GM23338 (cell line): ENCODE measurements at regions not wholly inside any gene's neighbourhood (a gene's known extent, or its start where the extent isn't known, plus 50 kb on each side); places are given as distances from the start of the nearest gene placed in this dataset.

Experiments
- EZH2phosphoT487 ChIP-seq: fragments of 200-600 bp; sonication (generic); IDR thresholded peaks from one replicate; pipeline ENCODE4 v1.8.1; 2018; ENCODE audit warnings: antibody characterized with exemption; ENCODE audit not compliant: unreplicated experiment
- NANOG ChIP-seq: IDR thresholded peaks from 2 replicates; pipeline ENCODE4 v1.6.1; 2016; ENCODE audit warnings: antibody characterized with exemption, borderline replicate concordance
- POLR2AphosphoS5 ChIP-seq: IDR thresholded peaks from 2 replicates; pipeline ENCODE4 v1.6.1; 2016; ENCODE audit warnings: antibody characterized with exemption, low read depth
- ZNF114 ChIP-seq: fragments of 250-450 bp; sonication (Bioruptor Pico); IDR thresholded peaks from 2 replicates; pipeline ENCODE4 v1.5.0; 2020; ENCODE audit warnings: mild to moderate bottlenecking, moderate library complexity
- TF ChIP-seq, protein P1 (sequence below), 2 experiments: fragments of 200-600 bp in 1 of 2; sonication (generic) in 1 of 2; conservative IDR thresholded peaks; 2 replicates each; pipeline versions ENCODE4 v1.5.1 to v1.6.1; 2016 to 2017; ENCODE audit warnings: antibody characterized with exemption in 2 of 2, low read depth in 2 of 2, mild to moderate bottlenecking in 2 of 2, moderate library complexity in 1 of 2
- TF ChIP-seq, protein P2 (sequence below): IDR thresholded peaks from one replicate; pipeline ENCODE4 v1.6.1; 2018; ENCODE audit warnings: antibody characterized with exemption; ENCODE audit not compliant: unreplicated experiment

DNA sequence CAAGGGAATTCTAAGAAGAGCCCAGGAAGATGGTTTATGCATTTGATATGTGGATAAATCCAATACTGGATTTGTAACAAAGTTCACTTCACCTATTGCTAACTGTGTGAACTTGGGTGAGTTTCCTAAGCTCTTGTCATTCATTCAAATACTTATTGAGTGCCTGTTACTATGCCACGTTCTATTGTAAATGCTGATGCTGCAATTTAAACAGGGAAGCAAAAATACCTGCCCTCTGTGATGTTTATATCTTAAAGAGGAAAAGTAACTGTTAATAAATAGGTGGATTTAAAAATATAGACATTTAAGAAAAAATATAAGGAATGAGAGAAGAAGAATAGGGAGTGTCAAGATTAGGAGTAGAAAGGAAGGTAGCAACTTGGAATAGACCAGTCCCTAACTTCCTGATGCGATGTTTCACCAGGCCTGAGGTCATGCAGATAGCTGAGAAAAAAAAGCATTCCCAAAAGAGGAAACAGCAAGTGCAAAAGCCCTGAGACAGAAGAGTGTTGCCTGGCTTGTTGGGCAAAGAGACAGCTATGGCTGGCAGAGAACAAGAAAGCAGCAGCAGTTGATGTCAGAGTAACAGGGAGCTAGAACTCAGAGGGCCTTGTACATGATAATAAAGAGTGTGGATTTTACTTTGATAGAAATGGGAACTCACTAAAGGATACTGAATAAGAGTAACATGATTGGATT lies 54.3 kb upstream of the TCF21 start:
- TF ChIP-seq, protein P1, sequence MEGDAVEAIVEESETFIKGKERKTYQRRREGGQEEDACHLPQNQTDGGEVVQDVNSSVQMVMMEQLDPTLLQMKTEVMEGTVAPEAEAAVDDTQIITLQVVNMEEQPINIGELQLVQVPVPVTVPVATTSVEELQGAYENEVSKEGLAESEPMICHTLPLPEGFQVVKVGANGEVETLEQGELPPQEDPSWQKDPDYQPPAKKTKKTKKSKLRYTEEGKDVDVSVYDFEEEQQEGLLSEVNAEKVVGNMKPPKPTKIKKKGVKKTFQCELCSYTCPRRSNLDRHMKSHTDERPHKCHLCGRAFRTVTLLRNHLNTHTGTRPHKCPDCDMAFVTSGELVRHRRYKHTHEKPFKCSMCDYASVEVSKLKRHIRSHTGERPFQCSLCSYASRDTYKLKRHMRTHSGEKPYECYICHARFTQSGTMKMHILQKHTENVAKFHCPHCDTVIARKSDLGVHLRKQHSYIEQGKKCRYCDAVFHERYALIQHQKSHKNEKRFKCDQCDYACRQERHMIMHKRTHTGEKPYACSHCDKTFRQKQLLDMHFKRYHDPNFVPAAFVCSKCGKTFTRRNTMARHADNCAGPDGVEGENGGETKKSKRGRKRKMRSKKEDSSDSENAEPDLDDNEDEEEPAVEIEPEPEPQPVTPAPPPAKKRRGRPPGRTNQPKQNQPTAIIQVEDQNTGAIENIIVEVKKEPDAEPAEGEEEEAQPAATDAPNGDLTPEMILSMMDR (conservative IDR thresholded peaks at IDR 0.05; ENCODE audit: low read depth in 2 of 2), result no peak
- no peak for TF ChIP-seq ZNF114
- TF ChIP-seq, protein P2, sequence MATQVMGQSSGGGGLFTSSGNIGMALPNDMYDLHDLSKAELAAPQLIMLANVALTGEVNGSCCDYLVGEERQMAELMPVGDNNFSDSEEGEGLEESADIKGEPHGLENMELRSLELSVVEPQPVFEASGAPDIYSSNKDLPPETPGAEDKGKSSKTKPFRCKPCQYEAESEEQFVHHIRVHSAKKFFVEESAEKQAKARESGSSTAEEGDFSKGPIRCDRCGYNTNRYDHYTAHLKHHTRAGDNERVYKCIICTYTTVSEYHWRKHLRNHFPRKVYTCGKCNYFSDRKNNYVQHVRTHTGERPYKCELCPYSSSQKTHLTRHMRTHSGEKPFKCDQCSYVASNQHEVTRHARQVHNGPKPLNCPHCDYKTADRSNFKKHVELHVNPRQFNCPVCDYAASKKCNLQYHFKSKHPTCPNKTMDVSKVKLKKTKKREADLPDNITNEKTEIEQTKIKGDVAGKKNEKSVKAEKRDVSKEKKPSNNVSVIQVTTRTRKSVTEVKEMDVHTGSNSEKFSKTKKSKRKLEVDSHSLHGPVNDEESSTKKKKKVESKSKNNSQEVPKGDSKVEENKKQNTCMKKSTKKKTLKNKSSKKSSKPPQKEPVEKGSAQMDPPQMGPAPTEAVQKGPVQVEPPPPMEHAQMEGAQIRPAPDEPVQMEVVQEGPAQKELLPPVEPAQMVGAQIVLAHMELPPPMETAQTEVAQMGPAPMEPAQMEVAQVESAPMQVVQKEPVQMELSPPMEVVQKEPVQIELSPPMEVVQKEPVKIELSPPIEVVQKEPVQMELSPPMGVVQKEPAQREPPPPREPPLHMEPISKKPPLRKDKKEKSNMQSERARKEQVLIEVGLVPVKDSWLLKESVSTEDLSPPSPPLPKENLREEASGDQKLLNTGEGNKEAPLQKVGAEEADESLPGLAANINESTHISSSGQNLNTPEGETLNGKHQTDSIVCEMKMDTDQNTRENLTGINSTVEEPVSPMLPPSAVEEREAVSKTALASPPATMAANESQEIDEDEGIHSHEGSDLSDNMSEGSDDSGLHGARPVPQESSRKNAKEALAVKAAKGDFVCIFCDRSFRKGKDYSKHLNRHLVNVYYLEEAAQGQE, result no peak
- TF ChIP-seq POLR2AphosphoS5, result no peak
- TF ChIP-seq EZH2phosphoT487, result no peak
- no peak for TF ChIP-seq NANOG
